ENCODE measurements at regions not wholly inside any gene's neighbourhood (a gene's known extent, or its start where the extent isn't known, plus 50 kb on each side); places are given as distances from the start of the nearest gene placed in this dataset.

DNA sequence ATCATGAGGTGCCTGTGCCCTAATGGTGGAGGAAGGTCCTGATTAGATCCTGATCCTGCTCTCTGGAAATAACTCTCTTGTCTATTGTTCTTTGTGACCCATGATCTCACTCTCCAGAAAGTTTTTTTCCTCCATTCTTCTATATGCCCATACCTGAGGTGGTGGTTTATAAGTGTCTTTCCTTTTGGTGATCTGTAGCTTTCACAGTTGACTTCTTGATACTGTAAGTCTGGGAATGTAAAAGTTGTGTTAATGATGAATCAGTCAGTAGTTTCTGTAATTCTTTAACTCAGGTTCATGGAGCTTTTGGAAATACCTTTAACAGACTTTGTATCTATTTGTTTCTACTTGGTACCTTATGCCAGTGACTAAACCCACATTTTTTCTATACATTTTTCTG is 444.0 kb upstream of the FLRT2 start:
- Histone ChIP-seq H3K79me2 (ENCODE audit: control insufficient read depth, insufficient read depth, low read length) (no peaks in the 10 kb centered on the region), H3K9me1 (replicated peaks; ENCODE audit: control insufficient read depth, extremely low read depth, insufficient read depth, low read length) (no peaks in the 10 kb centered on the region), H3K9ac (replicated peaks; ENCODE audit: extremely low read depth, insufficient read depth, low read length) (no peak overlapping the region), H4K20me1 (replicated peaks; ENCODE audit: control insufficient read depth, extremely low read depth, insufficient read depth, low read length) (no peaks in the 10 kb centered on the region), H3K27me3 (ENCODE audit: control insufficient read depth in 2 of 2, insufficient read depth in 2 of 2, low read length in 2 of 2) (no peaks in the 10 kb centered on the region), H3K4me1 (ENCODE audit: control insufficient read depth, extremely low read depth, insufficient read depth, low read length) (no peaks in the 10 kb centered on the region), H2AFZ (ENCODE audit: low read depth, low read length) (no peak overlapping the region), H3K27ac (ENCODE audit: insufficient read depth, low read depth, low read length) (no peak overlapping the region), H3K4me2 (ENCODE audit: insufficient read depth, low read length) (no peak overlapping the region), H3K36me3 (ENCODE audit: control insufficient read depth in 2 of 2, extremely low read depth in 1 of 2, insufficient read depth in 2 of 2, low read length in 2 of 2) (no peaks in the 10 kb centered on the region), H3K4me3 (replicated peaks in 1 of 3; ENCODE audit: insufficient read depth in 1 of 3, low read depth in 1 of 3, low read length in 3 of 3) (no peak overlapping the region), H3K9me3 (replicated peaks; ENCODE audit: control insufficient read depth, insufficient read depth, low read length) (no peaks in the 10 kb centered on the region)
- BruUV-seq (replicated peaks) = no TSS peak
- dilution Hi-C loops (cut with MboI; ENCODE audit: extremely low pct_ligation_motif_present, low sequenced_read_pairs) = no loop called here
- no peak for DNase-seq (ENCODE audit: low read depth, low spot score)
- ChIA-PET POLR2A (no interaction called here), CTCF (interaction anchor here (1.5 kb wide), 1 partner anchor 43 kb away, joined by 3 read pairs; no protein-coding TSS in a partner anchor)
- TF ChIP-seq POLR2A (IDR thresholded peaks at IDR 0.05; ENCODE audit: low read depth, low read length) (no peak), JUN (IDR thresholded peaks at IDR 0.05; ENCODE audit: borderline replicate concordance, insufficient read depth, insufficient read length, low read depth) (no peak), POLR2AphosphoS5 (IDR thresholded peaks at IDR 0.05; ENCODE audit: insufficient read depth, low read depth, low read length) (no peak), MYC (IDR thresholded peaks at IDR 0.05; ENCODE audit: low read depth, low read length) (no peak), EZH2 (IDR thresholded peaks at IDR 0.05; ENCODE audit: borderline replicate concordance, low read depth, low read length, severe bottlenecking) (no peak), GATA2 (IDR thresholded peaks at IDR 0.05; ENCODE audit: insufficient read depth, insufficient read length, low read depth, low read length) (no peak), FOS (IDR thresholded peaks at IDR 0.05; ENCODE audit: borderline replicate concordance, insufficient read depth, low read length) (no peak)
- TF ChIP-seq, protein P1, sequence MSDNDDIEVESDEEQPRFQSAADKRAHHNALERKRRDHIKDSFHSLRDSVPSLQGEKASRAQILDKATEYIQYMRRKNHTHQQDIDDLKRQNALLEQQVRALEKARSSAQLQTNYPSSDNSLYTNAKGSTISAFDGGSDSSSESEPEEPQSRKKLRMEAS (IDR thresholded peaks at IDR 0.05; ENCODE audit: insufficient read depth, insufficient read length) = no peak
- TF ChIP-seq, protein P2, sequence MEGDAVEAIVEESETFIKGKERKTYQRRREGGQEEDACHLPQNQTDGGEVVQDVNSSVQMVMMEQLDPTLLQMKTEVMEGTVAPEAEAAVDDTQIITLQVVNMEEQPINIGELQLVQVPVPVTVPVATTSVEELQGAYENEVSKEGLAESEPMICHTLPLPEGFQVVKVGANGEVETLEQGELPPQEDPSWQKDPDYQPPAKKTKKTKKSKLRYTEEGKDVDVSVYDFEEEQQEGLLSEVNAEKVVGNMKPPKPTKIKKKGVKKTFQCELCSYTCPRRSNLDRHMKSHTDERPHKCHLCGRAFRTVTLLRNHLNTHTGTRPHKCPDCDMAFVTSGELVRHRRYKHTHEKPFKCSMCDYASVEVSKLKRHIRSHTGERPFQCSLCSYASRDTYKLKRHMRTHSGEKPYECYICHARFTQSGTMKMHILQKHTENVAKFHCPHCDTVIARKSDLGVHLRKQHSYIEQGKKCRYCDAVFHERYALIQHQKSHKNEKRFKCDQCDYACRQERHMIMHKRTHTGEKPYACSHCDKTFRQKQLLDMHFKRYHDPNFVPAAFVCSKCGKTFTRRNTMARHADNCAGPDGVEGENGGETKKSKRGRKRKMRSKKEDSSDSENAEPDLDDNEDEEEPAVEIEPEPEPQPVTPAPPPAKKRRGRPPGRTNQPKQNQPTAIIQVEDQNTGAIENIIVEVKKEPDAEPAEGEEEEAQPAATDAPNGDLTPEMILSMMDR (IDR thresholded peaks at IDR 0.05; ENCODE audit: extremely low read depth in 1 of 2, insufficient read depth in 1 of 2, low read depth in 1 of 2, low read length in 2 of 2) = no peak
- intact Hi-C loops (cut with micrococcal nuclease) = no loop called here
- no peak for FAIRE-seq
